IMR-90 (cell line): ENCODE measurements at regions not wholly inside any gene's neighbourhood (a gene's known extent, or its start where the extent isn't known, plus 50 kb on each side); places are given as distances from the start of the nearest gene placed in this dataset.
A peak's percentile ranks its signal among the peaks of the same experiment; 100 is the strongest.

ENCODE experiments used
- ATAC-seq: fragments of 200-7000 bp; cut with Tn5 transposase; 2 replicates; pipeline ENCODE4 v1.9.1; 2020; ENCODE audit warnings: low read depth, mild to moderate bottlenecking, moderate library complexity
- BruUV-seq: library from RNA; stranded (reverse); fragments of 400-500 nt; replicated peaks from 2 replicates; lab custom pipeline; 2021; lab: Mats Ljungman, UMichigan
- CTCF ChIA-PET: fragments of 300-600 bp; formaldehyde crosslinking; extraction: SDS; loops from one replicate; lab custom pipeline; 2021; ENCODE audit warnings: antibody characterized with exemption; lab: Yijun Ruan, JAX
- POLR2A ChIA-PET: fragments of 300-600 bp; sonication (Branson Sonifier 250); formaldehyde crosslinking; loops from one replicate; lab custom pipeline; 2022; ENCODE audit warnings: antibody characterized with exemption; ENCODE audit not compliant: unreplicated experiment; lab: Charles Lee
- DNase-seq: peaks from one replicate; pipeline ENCODE4 v3.0.0; 2013
- H2AFZ ChIP-seq: replicated peaks from 2 replicates; pipeline ENCODE3; 2013; ENCODE audit warnings: low read length, mild to moderate bottlenecking; ENCODE audit not compliant: poor library complexity
- H2AK5ac ChIP-seq: 2 replicates; pipeline ENCODE4 v1.6.1; 2013; ENCODE audit warnings: low read depth, low read length, inconsistent platforms
- H2AK9ac ChIP-seq: replicated peaks from 2 replicates; pipeline ENCODE3; 2013; ENCODE audit warnings: mild to moderate bottlenecking, low read depth, low read length, moderate library complexity; ENCODE audit not compliant: poor library complexity
- H2BK120ac ChIP-seq: 2 replicates; pipeline ENCODE4 v1.6.1; 2013; ENCODE audit warnings: low read depth, low read length, inconsistent platforms
- H2BK15ac ChIP-seq: 3 replicates; pipeline ENCODE4 v1.6.1; 2013; ENCODE audit warnings: low read depth, low read length, inconsistent platforms
- H2BK20ac ChIP-seq: 2 replicates; pipeline ENCODE4 v1.6.1; 2013; ENCODE audit warnings: low read depth, mild to moderate bottlenecking, inconsistent platforms, low read length, moderate library complexity
- H2BK5ac ChIP-seq: 2 replicates; pipeline ENCODE4 v1.6.1; 2013; ENCODE audit warnings: mild to moderate bottlenecking, low read depth, low read length, inconsistent platforms; ENCODE audit not compliant: poor library complexity, severe bottlenecking
- H3K14ac ChIP-seq: replicated peaks from 2 replicates; pipeline ENCODE4 v1.6.1; 2013; ENCODE audit warnings: low read depth, low read length, inconsistent platforms
- H3K18ac ChIP-seq: 2 replicates; pipeline ENCODE4 v1.6.1; 2013; ENCODE audit warnings: low read depth, low read length, control low read depth
- H3K23ac ChIP-seq: 2 replicates; pipeline ENCODE4 v1.6.1; 2013; ENCODE audit warnings: low read depth, low read length, inconsistent platforms
- H3K27ac ChIP-seq: 2 replicates; pipeline ENCODE4 v1.5.1; 2013; ENCODE audit warnings: mild to moderate bottlenecking, control low read depth, low read length; ENCODE audit not compliant: insufficient read depth
- H3K27me3 ChIP-seq: 2 replicates; pipeline ENCODE4 v1.6.1; 2013; ENCODE audit warnings: low read length; ENCODE audit not compliant: control insufficient read depth, insufficient read depth
- H3K36me3 ChIP-seq: 2 replicates; pipeline ENCODE4 v1.6.1; 2013; ENCODE audit warnings: low read length, mixed read lengths; ENCODE audit not compliant: control insufficient read depth, insufficient read depth
- H3K4ac ChIP-seq: 2 replicates; pipeline ENCODE4 v1.6.1; 2013; ENCODE audit warnings: low read depth, low read length, inconsistent platforms
- H3K4me1 ChIP-seq: 2 replicates; pipeline ENCODE4 v1.6.1; 2013; ENCODE audit warnings: low read length, mixed read lengths; ENCODE audit not compliant: control insufficient read depth, insufficient read depth
- H3K4me2 ChIP-seq: 2 replicates; pipeline ENCODE4 v1.6.1; 2013; ENCODE audit warnings: low read depth, mild to moderate bottlenecking, control low read depth, low read length, moderate library complexity
- H3K4me3 ChIP-seq: 2 replicates; pipeline ENCODE4 v1.5.1; 2013; ENCODE audit warnings: low read depth, mild to moderate bottlenecking, control low read depth, low read length, moderate library complexity; ENCODE audit not compliant: insufficient read depth
- H3K56ac ChIP-seq: 2 replicates; pipeline ENCODE4 v1.6.1; 2013; ENCODE audit warnings: low read length, inconsistent platforms; ENCODE audit not compliant: insufficient read depth; ENCODE audit errors: extremely low read depth
- H3K79me1 ChIP-seq, 2 experiments: 2 replicates each; pipeline ENCODE4 v1.6.1; 2013; ENCODE audit warnings: low read length in 2 of 2, inconsistent platforms in 1 of 2, low read depth in 1 of 2
- H3K9ac ChIP-seq: 2 replicates; pipeline ENCODE4 v1.6.1; 2013; ENCODE audit warnings: low read depth, low read length, control low read depth
- H3K9me1 ChIP-seq: 2 replicates; pipeline ENCODE4 v1.6.1; 2013; ENCODE audit warnings: low read length, inconsistent platforms; ENCODE audit not compliant: insufficient read depth
- H3K9me3 ChIP-seq: 2 replicates; pipeline ENCODE4 v1.6.1; 2013; ENCODE audit warnings: low read length; ENCODE audit not compliant: control insufficient read depth, insufficient read depth
- H4K20me1 ChIP-seq: 2 replicates; pipeline ENCODE4 v1.6.1; 2013; ENCODE audit warnings: low read length, inconsistent platforms; ENCODE audit not compliant: insufficient read depth
- H4K5ac ChIP-seq: 2 replicates; pipeline ENCODE4 v1.6.1; 2013; ENCODE audit warnings: mild to moderate bottlenecking, low read depth, low read length, control low read depth
- H4K8ac ChIP-seq, 2 experiments: 2 replicates each; pipeline ENCODE4 v1.6.1; 2013; ENCODE audit warnings: low read depth in 2 of 2, low read length in 2 of 2, control low read depth in 1 of 2, inconsistent platforms in 1 of 2
- H4K91ac ChIP-seq: 2 replicates; pipeline ENCODE4 v1.6.1; 2013; ENCODE audit warnings: low read depth, low read length, inconsistent platforms; ENCODE audit not compliant: insufficient read depth
- SMC3 ChIP-seq: fragments of 150-350 bp; IDR thresholded peaks from 2 replicates; pipeline ENCODE4 v1.6.1; 2016; ENCODE audit warnings: low read depth, mild to moderate bottlenecking, antibody characterized with exemption, low read length, moderate library complexity
- WGBS, 2 experiments: methylation state at CpG; one replicate each; pipeline versions ENCODE4 v1.1.5 to v1.1.7; 2013; ENCODE audit warnings: missing lambda C conversion rate in 2 of 2; ENCODE audit not compliant: insufficient read length in 1 of 2; ENCODE audit errors: extremely low coverage in 2 of 2; 5-methylcytosine and 5-hydroxymethylcytosine counted together
- dilution Hi-C: fragments of 300-500 bp; cut with HindIII; formaldehyde crosslinking; loops from one replicate; pipeline ENCODE4 v1.14.3; 2018; ENCODE audit warnings: low sequenced_read_pairs; ENCODE audit not compliant: unreplicated experiment
- in situ Hi-C: fragments of 300-500 bp; cut with MboI; formaldehyde crosslinking; loops from 3 replicates; pipeline ENCODE4 v1.14.3; 2019; ENCODE audit warnings: low sequenced_read_pairs, inconsistent platforms, mixed read lengths
- intact Hi-C: fragments of 100-400 bp; cut with micrococcal nuclease; formaldehyde crosslinking; loops from 2 replicates; pipeline ENCODE4 v1.10.0; 2022
- TF ChIP-seq, protein P1 (sequence below): conservative IDR thresholded peaks from 2 replicates; pipeline ENCODE4 v1.5.1; 2012; ENCODE audit warnings: mild to moderate bottlenecking, low read depth, low read length, improper control_type of control experiment

- no peak overlapping the region for H2BK5ac ChIP-seq
- no peaks in the 10 kb centered on the region for H4K20me1 ChIP-seq
- no peak overlapping the region for H2BK15ac ChIP-seq
- no peak overlapping the region for H3K4me2 ChIP-seq
- BruUV-seq = no TSS peak
- no peak overlapping the region for H3K27ac ChIP-seq
- no peak overlapping the region for H3K9ac ChIP-seq
- no peak overlapping the region for H2AFZ ChIP-seq
- no peak overlapping the region for H3K4me3 ChIP-seq
- no peak overlapping the region for H2AK5ac ChIP-seq
- no peak overlapping the region for H4K5ac ChIP-seq
- no peaks in the 10 kb centered on the region; the same call in 1 of the 2 replicates for H3K27me3 ChIP-seq
- DNase-seq = no peak
- H2AK9ac ChIP-seq = no peak overlapping the region
- in situ Hi-C loops (no loop called here), dilution Hi-C loops (no loop called here), intact Hi-C loops (no loop called here)
- no peak overlapping the region for H2BK120ac ChIP-seq
- no peak overlapping the region for H4K8ac ChIP-seq
- no peak overlapping the region for H3K56ac ChIP-seq
- H3K18ac ChIP-seq = no peak overlapping the region
- no peak overlapping the region for H3K23ac ChIP-seq
- no peaks in the 10 kb centered on the region for H3K4me1 ChIP-seq
- no peaks in the 10 kb centered on the region for H3K36me3 ChIP-seq
- TF ChIP-seq, protein P1, sequence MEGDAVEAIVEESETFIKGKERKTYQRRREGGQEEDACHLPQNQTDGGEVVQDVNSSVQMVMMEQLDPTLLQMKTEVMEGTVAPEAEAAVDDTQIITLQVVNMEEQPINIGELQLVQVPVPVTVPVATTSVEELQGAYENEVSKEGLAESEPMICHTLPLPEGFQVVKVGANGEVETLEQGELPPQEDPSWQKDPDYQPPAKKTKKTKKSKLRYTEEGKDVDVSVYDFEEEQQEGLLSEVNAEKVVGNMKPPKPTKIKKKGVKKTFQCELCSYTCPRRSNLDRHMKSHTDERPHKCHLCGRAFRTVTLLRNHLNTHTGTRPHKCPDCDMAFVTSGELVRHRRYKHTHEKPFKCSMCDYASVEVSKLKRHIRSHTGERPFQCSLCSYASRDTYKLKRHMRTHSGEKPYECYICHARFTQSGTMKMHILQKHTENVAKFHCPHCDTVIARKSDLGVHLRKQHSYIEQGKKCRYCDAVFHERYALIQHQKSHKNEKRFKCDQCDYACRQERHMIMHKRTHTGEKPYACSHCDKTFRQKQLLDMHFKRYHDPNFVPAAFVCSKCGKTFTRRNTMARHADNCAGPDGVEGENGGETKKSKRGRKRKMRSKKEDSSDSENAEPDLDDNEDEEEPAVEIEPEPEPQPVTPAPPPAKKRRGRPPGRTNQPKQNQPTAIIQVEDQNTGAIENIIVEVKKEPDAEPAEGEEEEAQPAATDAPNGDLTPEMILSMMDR = 0 out of 2 replicates have a peak, but pooled peaks have one; percentile 3
- no peak for TF ChIP-seq SMC3
- H2BK20ac ChIP-seq = no peak overlapping the region
- ChIA-PET POLR2A (no interaction called here), CTCF (no interaction called here)
- H3K79me1 ChIP-seq = no peaks in the 10 kb centered on the region
- no peaks in the 10 kb centered on the region for H3K9me1 ChIP-seq
- ATAC-seq = no peak
- H3K9me3 ChIP-seq = no peaks in the 10 kb centered on the region
- no peak overlapping the region for H3K14ac ChIP-seq
- H3K4ac ChIP-seq = no peak overlapping the region
- 70% methylated on average over 2 of the region's 8 CpGs; no CpG with 5 or more reads in 1 of the 2 experiments for WGBS, 2 experiments
- no peak overlapping the region for H4K91ac ChIP-seq
Observed at GRCh38 chr2:128611421-128612320, 293.0 kb upstream of the HS6ST1 start.
